OCI-LY1 (cell line): ENCODE measurements at regions not wholly inside any gene's neighbourhood (a gene's known extent, or its start where the extent isn't known, plus 50 kb on each side); places are given as distances from the start of the nearest gene placed in this dataset.

Source experiments
- EZH2 ChIP-seq: fragments of 200-600 bp; sonication (generic), shearing (Covaris generic); IDR thresholded peaks from 2 replicates; pipeline ENCODE4 v1.8.0; 2017; ENCODE audit warnings: borderline replicate concordance, mixed run types, mild to moderate bottlenecking, antibody characterized with exemption, low read length, moderate library complexity, mixed read lengths
- TF ChIP-seq, protein P1 (sequence below): fragments of 200-600 bp; sonication (generic), shearing (Covaris generic); IDR thresholded peaks from 2 replicates; pipeline ENCODE4 v1.5.1; 2017; ENCODE audit warnings: mild to moderate bottlenecking, antibody characterized with exemption, low read length, moderate library complexity, mixed read lengths

DNA sequence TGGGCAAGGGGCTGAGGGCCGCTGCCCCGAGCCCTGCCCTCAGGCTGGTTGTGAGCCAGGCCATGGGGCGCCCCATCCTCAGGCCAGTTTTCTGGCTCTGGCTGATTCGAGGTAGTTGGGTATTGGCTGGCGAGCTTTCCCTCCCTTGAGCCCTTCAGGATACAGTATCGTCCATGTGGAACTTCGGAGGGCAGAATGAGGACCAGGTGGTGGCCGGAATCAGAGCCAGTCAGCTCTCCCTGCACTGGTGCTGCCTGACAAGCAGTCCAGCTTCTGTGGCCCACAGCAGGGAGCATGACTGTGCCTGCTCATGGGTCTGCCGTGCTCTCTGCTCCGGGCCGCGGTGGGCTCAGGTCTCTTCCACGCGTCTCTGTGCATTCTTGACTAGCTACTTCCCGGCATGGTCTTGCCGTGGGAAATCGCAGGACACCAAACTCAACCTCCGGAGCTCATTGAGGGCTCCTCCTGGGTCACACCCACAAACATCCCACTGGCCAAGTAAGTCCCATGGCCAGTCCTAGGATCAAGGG lies 1289.3 kb downstream of the BRD1 start:
- TF ChIP-seq, protein P1, sequence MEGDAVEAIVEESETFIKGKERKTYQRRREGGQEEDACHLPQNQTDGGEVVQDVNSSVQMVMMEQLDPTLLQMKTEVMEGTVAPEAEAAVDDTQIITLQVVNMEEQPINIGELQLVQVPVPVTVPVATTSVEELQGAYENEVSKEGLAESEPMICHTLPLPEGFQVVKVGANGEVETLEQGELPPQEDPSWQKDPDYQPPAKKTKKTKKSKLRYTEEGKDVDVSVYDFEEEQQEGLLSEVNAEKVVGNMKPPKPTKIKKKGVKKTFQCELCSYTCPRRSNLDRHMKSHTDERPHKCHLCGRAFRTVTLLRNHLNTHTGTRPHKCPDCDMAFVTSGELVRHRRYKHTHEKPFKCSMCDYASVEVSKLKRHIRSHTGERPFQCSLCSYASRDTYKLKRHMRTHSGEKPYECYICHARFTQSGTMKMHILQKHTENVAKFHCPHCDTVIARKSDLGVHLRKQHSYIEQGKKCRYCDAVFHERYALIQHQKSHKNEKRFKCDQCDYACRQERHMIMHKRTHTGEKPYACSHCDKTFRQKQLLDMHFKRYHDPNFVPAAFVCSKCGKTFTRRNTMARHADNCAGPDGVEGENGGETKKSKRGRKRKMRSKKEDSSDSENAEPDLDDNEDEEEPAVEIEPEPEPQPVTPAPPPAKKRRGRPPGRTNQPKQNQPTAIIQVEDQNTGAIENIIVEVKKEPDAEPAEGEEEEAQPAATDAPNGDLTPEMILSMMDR: no peak
- TF ChIP-seq EZH2: no peak
